GM21515 (cell line): ENCODE measurements at regions not wholly inside any gene's neighbourhood (a gene's known extent, or its start where the extent isn't known, plus 50 kb on each side); places are given as distances from the start of the nearest gene placed in this dataset.
A peak's percentile ranks its signal among the peaks of the same experiment; 100 is the strongest.

ENCODE experiments used
- ATAC-seq: cut with Tn5 transposase; IDR thresholded peaks from one replicate; pipeline ENCODE4 v1.9.1; 2021; ENCODE audit not compliant: unreplicated experiment

DNA sequence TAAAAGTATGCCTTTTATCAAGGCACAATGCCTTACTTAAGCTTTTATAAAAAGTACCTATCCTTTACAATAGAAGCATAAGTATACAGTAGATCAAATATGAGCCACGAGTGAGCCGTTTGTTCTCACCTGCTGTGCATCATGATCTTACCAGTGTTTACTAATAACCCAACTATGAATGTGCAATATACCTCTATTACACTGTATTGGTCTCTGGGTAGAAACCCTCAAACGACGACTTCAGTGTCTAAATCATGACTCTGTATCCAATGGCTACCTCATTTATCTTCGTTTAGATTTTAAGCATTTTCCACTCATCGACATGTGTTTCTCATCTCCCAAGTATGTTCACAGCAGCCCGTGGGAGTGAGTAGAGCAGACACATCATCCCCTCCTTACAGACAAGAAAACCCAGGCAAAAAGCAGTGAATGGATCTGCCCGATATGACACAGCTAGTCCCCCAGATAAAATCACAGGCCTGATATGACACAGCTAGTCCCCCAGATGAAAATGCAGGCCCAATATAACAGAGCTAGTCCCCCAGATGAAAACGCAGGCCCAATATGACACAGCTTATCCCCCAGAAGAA, 279.8 kb downstream of the TNS1 start:
- ATAC-seq: no peak

DNA sequence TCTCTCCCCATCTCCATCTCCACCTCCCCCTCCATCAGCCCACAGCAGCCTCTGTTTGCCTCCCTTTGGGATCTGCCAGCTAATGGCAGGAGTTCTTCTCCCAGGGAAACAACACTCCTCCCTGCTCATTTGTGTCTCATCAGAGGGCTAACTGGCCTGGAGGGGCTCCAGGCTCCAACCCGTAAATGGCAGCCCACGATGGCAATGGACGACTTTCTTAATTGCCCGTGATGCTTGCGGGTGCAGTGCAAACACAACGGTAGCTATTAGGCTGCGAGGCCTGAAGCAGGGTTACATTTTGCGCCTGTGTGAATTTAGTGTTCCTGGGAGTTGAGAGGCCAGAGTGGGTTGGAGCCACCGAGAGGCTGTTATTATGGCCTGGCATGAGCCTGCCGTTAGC, 285.1 kb downstream of the TNS1 start:
- no peak for ATAC-seq

DNA sequence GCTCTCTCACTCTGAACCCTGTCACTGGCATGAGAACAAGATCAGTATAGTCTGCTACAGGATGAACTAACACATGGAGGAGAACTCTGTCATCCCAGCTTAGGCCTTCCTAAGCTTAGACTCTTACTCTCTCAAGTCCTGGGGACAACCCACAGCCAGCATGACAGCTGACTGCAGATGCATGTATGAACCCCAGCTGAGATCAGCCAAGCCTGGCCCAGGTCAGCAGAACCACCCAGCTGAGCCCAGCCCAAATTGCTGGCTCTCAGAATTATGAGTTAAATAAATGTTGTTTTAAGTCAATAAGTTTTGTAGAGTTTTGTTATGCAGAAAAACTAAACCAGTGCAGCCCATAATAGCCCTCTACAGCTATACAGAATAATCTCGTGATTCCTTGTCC, 287.3 kb downstream of the TNS1 start:
- ATAC-seq: no peak

DNA sequence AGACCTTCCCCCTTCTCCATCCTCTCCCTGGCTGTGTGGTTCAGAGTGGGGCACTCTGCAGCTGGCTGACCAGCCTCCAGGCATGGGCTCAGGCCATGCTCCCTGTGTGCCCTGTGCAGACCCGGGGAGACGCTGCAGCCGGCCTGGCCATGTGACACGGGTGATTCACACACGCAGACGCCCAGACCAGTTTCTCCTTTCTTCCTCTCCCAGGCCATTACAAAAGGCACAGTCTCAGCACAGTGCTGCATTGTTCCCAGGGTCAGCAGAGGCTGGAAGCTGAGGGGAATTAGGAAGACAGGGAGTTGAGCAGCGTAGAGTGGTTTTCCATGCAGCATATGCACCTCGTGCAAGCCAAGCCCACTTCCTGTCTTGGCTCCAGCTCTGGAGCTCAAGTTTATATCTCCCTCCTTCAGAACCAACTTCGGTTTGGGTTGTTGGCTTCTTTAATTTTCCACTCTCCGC, 288.5 kb downstream of the TNS1 start:
- no peak for ATAC-seq

DNA sequence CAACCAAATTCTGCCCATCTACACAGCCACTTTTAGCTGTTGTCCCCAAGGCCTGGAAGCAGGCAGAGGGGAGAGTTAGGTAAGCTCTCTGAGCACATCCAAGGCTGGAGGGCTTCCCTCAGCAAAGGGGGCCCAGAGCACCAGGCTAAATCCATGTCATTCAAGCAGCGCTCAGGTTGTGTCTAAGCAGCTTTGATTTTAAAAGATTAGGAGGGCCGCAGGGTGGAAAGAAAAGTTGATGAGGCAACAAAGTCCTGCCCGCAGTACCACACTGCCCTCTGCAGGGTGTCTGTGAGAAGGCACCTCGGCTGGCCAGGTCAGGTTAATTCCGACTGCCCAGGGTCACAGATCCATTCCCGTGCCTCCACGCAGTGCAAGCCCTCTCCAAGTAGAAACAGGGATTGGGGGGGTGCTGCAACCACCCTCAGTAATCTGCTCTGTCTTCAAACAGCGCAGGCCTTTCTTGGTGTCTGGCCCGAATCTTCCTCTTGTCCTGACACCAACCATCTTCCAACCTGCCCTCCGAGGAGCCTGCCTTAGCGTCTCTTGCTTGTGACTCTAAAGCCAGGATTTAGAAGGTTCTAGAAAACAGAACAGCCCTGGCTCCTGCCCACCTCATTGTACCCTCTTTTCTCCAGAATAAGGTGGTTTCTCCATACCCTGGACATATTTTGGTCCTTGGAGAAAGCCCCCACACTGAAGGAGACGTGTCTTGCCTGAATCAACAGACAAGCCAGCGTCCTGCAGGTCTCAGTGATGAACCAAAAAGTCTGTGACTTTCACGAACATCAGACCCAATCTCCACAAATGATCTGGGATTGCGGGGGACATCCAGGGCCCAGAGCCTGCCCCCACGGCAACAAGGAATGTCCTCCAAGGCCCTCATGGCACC, 289.2 kb downstream of the TNS1 start:
- ATAC-seq: peak; percentile 52

DNA sequence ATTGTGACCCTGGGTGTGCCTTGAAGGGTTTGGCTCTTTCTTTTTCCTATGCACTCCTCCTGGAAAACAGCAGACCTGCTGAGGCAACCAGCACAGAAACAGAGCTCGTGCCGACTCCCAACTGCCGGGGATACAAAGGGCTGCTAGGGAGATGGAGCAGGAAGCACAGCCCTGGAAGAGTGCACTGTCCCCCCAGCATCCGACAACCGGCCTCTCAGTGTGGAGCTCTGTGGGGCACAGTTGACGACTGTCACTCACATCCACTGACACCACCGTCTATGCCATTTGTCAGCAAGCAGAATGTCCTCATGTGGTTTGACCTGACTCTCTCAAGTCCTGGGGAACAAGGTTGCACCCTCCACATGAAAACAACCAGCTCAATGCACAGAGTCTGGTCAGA, 290.4 kb downstream of the TNS1 start:
- ATAC-seq: no peak

DNA sequence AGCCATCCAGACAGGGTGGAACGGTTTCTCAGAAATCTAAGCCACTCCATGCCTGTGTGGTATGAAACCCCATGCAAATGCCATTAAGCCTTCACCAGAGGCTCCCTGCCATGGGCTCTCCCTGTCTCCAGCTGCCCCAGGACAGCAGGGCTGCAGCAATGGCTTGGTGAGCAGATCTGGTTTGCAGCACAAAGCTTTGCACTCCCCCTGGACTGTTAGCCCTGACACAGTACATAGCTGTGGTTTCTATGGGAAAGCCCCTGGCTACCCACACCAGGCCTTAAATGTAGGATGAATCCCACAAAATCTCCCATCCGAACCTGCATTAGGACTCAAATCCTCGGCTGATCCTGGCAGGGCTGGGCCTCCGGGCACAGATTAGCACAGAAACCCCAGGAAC, 291.6 kb downstream of the TNS1 start:
- no peak for ATAC-seq

DNA sequence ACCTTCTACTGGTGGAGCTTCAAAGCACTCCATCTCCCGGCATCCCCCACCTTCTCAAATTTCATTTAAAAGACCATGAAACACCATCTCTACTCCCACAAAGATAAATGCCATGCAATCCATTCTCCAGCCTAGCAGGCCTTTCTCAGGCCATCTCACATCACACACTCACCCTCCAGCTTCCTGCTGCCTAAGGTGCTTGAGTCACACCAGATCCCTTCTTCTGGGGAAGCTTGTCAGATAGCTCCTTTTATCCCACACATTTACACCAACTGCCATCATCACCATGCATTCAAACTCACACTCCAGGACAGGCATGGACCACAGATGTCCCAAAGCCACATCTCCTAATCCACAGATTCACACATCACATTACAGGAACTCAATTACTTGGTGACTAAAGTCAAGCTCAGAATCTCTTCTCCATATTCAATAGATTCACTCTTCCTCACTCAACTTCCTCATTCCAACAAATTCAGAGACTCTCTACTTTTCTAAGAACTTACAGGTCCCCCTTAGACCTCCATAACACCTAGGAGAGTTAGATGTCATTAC, 292.5 kb downstream of the TNS1 start:
- ATAC-seq: no peak

DNA sequence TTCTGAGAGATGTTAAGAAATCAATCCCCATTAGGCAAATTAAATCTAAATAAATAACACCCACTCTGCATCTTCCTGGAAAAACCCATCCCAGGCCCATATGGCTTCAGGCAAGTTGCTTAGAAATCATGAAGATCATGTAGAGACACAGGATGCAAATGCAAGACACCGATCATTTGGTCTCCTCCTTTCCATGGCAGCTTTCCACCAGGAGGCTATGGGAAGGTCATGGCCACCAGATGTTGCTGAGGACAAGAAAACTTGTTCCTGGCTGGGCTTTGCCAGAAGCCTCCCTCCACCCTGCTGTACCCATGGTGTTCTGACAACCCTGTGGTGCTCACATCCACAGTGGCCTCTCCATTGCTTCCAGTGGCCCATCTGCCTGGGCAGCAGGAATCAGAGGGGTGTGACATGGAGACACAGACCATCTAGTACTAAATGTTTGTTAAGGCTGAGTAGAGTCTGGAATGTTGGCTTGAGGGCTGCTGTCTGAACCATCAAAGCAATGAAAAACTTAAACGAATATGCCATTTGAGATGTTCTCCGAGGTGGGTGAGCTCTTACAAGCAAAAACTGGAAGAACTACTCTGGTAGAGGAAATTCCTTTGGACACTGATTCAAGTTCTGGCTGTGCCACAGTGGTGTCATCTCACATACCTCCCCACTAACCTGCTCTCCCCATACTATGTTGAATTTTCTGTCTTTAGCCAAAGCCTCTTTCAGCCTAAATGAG, 293.2 kb downstream of the TNS1 start:
- ATAC-seq: no peak

DNA sequence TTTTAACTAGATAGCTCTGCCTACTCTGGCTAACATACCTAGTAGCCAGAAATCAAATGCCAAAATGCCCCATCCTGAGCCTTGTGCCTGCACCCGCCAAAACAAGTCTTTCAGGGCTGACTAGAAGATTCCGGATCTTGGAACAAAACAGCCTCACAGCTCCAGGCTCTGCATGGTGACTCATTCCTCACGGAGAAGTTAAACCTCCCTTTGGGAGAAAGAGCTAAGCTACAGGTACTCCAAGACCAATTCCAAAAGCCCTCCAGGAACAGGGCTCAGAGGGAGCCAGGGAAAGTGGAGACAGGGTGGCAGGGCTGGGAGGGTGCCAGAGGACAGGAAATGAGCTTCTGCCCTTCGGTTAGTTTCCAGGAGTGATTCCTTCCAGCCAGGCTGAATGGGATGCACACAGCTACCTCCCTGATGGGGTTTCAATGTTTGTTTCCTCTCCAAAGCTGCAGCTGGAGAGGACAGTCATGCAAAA, 295.6 kb downstream of the TNS1 start:
- ATAC-seq: no peak

DNA sequence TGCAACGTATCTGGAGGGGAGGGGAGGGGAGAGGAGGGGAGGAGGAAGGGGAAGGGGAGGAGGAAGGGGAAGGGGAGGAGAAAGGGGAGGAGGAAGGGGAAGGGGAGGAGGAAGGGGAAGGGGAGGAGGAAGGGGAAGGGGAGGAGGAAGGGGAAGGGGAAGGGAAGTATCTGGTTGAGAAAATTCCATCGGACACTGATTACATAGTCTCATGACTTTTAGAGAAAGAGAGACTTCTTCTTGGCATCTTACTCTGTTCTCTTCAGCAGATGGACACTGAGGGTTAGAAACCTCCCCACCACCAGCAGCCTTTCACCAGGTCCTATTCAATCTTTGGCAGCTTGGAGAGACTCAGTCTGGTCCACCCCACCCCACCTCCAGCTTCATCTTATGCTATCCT, 296.3 kb downstream of the TNS1 start:
- no peak for ATAC-seq

DNA sequence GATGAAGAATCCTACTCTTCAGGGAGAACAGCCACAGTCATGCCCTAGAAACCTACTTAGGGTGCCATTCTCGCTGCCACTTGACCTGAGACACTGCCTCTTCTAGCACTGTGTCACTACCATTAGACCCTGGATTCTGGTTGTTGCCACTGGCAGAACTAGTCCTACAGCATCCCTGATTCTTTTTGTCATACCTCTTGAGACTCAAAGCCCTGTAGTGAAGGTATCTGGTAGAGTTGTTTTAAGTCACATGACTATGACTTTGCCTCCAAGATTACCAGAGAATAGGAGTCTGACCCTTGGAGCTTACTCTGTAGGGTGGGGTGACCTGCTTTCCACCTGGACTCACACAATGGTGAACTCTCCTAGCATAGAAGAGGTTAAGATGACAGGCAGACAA, 296.7 kb downstream of the TNS1 start:
- ATAC-seq: no peak

DNA sequence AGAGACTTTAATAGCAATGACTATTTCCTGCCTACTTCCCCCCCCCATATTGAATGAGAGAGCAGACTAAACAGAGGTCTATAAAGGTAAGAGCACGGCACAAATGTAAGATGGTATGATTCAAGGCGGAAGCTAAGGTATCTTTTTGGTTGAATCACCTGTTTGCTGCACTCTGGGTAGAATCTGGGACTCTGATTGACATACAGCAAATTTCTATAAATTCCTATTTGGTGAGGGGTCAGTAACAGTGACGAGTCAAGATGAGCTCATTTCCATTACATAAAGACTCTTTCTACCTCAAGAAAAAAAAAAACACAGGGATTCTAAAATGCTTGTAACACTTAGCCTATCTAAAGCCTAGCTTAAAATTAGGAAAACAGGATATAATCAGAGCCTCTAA, 297.3 kb downstream of the TNS1 start:
- no peak for ATAC-seq

DNA sequence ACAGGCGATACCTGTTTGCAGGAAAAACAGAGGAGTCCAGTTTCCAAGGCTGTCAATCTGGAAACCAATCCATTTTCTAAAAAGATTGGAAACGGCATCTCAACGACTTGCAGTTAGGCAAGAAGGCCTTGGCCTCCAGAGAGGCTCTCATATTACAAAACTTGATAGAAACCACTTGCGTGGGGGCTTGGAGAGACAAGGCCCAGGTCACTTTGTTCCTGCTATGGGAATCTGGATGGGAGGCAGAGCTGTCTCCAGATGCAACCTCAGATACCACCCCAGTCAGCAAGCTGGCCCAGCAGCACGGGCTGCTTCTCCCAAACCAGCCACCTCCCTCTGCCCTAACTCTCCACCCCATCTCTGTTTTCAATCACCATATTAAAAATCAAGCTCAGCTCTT, 298.8 kb downstream of the TNS1 start:
- ATAC-seq: no peak

DNA sequence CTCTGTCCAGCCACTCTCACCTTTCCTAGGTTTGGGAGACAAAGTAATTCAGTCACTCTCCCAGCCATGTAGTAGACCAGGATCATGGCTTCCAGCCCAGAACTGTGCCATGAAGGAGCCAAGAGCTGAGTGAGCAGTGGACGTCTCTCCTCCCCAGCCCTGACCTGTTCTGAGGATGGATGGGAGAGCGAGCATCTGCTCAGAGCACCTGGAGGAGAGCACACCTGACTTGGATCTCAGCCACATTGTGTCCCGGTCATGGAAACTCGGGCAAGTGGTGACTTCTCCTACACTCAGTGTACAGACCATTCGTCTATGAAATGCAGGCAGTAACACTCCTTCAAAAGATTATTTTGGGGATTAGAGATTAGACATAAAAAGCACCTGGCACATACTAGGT, 299.7 kb downstream of the TNS1 start:
- ATAC-seq: no peak

DNA sequence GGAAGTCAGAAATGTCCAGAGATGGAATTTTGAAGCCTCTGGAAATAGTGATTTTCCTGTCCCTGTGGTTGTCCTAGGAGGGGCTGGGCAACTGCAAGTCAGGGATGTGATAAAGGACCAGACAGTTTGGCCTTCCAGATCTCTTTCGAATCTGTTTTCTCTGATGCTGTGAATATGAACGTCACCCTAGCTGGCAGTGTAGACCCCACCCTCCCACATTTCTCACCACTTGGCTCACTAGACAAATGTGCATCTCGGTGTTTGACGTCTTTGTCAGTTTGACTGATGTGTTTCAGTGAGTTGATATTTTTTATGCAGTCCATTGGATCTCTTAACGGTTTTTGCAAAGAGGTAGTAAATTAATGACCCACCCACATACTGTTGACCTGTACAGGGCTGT, 301.2 kb downstream of the TNS1 start:
- ATAC-seq: no peak

DNA sequence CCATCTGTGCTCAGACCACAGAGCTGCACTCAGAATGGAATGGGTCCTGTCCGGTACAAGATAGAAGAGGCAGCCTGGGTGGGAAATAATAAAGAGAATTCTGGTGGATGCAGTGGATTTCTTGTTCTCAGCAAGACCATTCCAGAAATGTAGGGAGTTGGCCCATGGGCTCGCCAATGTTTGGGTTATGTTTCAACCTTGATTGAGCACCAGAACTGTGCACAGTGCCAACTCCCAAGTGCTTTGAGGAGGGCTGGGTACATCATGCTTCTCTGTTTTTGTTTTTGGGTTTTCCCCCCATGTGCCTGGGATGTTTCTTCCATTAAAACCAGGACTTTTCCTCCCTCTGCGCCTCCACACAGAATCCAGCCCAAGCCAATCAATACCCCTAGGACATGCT, 304.1 kb downstream of the TNS1 start:
- no peak for ATAC-seq

DNA sequence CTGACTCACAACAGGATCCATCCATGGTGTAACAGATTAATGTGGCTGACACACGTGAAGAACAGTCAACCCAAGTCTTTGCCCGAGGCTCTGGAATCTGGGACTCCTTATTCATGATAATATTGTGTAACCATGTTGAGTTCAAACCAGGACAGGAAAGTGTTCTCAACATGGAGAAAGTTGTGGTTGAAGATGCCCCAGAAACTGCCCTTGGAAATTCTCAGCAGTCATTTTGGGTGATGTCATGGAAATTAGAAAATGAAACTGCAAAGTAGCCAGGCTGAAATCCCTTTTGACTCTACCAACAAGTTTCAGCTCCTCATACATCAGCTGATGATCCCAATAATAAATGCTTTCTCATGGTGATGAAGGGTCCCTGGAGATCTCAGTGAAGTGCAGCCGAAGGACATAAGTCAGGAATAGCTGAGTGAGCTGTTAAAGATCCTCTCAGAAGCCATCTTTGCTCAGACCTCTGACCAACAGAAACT, 307.7 kb downstream of the TNS1 start:
- ATAC-seq: no peak

DNA sequence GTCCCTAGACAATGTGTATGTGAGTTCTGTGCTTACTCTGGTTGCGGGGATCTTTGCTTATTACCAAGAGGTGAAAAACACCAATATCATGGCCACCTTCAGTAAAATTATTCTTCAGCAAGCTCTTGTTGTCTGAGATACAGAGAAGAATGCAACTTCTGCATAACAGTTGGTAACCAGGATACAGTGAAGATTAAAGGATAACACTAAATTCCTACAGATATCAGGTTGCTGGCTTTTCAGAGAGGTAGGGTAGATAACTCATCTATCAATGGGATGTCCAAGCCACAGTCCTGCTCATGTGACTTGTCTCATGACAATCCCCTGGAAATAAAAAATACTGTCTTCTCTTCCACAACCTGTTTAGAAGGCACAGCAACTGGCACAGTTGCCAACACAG, 308.5 kb downstream of the TNS1 start:
- no peak for ATAC-seq

DNA sequence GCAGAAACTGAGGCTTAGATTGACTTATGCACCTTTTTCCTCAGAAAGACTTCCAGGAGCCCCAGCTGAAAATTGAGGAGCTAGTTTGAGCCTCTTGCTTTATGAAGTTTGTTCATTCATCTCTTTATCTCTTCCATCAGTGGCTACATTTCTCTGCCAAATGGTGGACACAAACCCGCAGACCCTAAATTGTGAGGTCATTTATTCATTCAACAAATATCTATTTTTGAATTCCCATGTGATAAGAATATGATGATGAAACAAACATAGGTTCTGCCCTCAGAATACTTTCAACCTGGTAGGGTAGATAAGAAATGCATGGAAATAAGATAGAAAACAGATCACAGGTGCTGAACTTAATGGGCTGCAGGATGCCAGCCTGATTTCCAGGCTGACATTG, 309.4 kb downstream of the TNS1 start:
- no peak for ATAC-seq

DNA sequence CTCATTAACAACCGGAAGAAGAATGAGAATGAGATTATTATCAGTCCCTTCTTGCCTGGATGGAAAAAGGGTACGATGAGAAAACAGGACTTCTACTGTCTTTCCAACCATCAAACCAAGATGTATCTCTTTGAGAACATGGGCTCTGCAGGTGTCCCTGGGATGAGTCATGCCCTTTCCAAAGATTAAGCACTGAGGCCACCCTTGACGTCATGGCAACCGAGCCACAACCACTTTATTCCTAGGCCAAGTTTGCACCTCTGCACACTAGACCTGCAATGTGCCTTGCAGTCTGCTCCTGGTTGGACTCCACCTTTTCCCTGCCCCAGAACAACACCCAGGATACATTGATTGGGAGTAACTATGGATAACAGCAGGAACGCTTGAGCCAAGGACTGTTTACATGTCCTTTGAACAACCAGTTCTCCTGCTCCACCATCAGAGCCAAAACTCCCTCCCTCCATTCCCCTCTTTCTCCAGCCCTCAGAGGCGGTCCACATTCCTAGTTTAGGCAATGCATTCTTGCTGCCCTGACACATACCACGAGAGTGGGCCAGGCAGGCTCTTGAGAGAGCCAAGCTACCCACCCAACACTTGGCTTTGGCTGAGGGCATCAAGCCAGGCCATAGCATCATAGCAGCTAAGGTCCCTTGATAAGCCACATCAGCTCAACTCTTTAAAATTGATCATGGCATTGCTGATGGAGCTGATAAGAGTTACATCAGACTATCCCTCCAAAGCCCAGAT, 310.7 kb downstream of the TNS1 start:
- ATAC-seq: no peak
